SK-N-SH treated with all-trans-retinoic acid at 6 μM for 48 hours (cell line): ENCODE measurements at regions not wholly inside any gene's neighbourhood (a gene's known extent, or its start where the extent isn't known, plus 50 kb on each side); places are given as distances from the start of the nearest gene placed in this dataset.

ENCODE experiments used
- CREB5 ChIP-seq: fragments of 250-450 bp; sonication (Bioruptor Pico); IDR thresholded peaks from 2 replicates; pipeline ENCODE4 v1.5.1; 2020; ENCODE audit warnings: low read depth, mild to moderate bottlenecking, moderate library complexity
- PATZ1 ChIP-seq: fragments of 250-450 bp; sonication (Bioruptor Pico); IDR thresholded peaks from 2 replicates; pipeline ENCODE4 v1.8.0; 2020; ENCODE audit warnings: mild to moderate bottlenecking, moderate library complexity, borderline replicate concordance
- POU6F1 ChIP-seq: fragments of 250-450 bp; sonication (Bioruptor Pico); IDR thresholded peaks from 2 replicates; pipeline ENCODE4 v1.8.0; 2021; ENCODE audit warnings: low read depth, mild to moderate bottlenecking, moderate library complexity, borderline replicate concordance
- RARB ChIP-seq: fragments of 250-450 bp; sonication (Bioruptor Pico); IDR thresholded peaks from 2 replicates; pipeline ENCODE4 v1.8.0; 2021; ENCODE audit warnings: mild to moderate bottlenecking, moderate library complexity
- SNAI2 ChIP-seq: fragments of 250-450 bp; sonication (Bioruptor Pico); IDR thresholded peaks from 2 replicates; pipeline ENCODE4 v1.5.0; 2020; ENCODE audit warnings: mild to moderate bottlenecking, moderate library complexity
- ZC3H10 ChIP-seq: fragments of 250-450 bp; sonication (Bioruptor Pico); IDR thresholded peaks from 2 replicates; pipeline ENCODE4 v1.5.1; 2021; ENCODE audit warnings: mild to moderate bottlenecking, moderate library complexity
- ZFP3 ChIP-seq: fragments of 250-450 bp; sonication (Bioruptor Pico); IDR thresholded peaks from 2 replicates; pipeline ENCODE4 v1.5.0; 2020; ENCODE audit warnings: mild to moderate bottlenecking, moderate library complexity
- ZNF565 ChIP-seq: fragments of 450-650 bp; formaldehyde crosslinking; conservative IDR thresholded peaks from 2 replicates; pipeline ENCODE4 v1.5.0; 2020; ENCODE audit warnings: low read depth, mild to moderate bottlenecking, moderate library complexity
- ZNF8 ChIP-seq: fragments of 450-650 bp; formaldehyde crosslinking; IDR thresholded peaks from 2 replicates; pipeline ENCODE4 v1.5.0; 2020; ENCODE audit warnings: mild to moderate bottlenecking, moderate library complexity

- no peak for TF ChIP-seq ZNF565
- no peak for TF ChIP-seq SNAI2 (CRISPR knock-in tag)
- TF ChIP-seq RARB (CRISPR knock-in tag) = no peak
- TF ChIP-seq POU6F1 (CRISPR knock-in tag) = no peak
- TF ChIP-seq ZNF8 = no peak
- TF ChIP-seq CREB5 (CRISPR knock-in tag) = no peak
- TF ChIP-seq PATZ1 (CRISPR knock-in tag) = no peak
- TF ChIP-seq ZC3H10 (CRISPR knock-in tag) = no peak
- no peak for TF ChIP-seq ZFP3 (CRISPR knock-in tag)
Observed at GRCh38 chr6:139828751-139829519, 454.5 kb upstream of the CITED2 start.
